DMS53 (cell line): ENCODE measurements at regions not wholly inside any gene's neighbourhood (a gene's known extent, or its start where the extent isn't known, plus 50 kb on each side); places are given as distances from the start of the nearest gene placed in this dataset.
"Not testable (repeated sequence)": the region's sequence is repeated elsewhere in the genome, so short reads cannot be mapped to it uniquely, and the experiment has no call there.

ENCODE experiments used
- DNase-seq: peaks from one replicate; lab custom pipeline; 2025; lab: John Stamatoyannopoulos, UW

DNA sequence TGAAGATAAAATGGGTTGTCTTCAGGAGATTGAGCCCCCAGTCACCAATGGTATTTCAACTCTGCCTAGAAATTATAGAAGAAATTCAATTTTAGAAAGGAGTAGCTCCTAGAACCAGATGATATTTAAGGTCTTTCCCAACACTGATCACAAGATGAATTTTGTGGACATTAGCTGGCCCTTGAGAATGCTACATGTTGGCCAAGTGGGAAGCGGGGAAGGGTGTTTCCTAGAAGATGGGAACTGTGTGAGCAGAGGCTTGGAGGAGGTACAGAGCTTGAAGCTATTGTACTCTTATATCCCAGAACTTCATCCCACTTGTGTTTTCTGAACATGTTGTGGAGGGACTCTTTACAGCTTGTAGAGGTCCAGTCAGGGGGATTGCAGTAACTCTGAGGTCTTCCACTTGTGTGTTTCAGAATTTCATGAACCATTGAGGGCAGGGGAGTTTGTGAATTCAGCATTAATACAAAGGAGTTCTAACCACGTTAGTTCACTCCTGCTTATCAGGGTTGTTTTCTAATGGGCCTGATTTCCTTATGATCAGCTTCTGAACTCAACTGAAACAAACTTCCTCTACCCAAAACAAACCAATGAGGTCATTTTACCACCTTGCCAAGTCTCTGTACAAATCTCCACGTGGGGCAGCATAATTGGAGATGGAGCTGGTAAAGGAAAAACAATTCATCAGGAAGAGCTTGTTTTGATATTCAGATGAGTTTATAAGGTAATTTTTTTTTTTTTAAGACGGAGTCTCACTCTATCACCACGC is 152.6 kb upstream of the TPM1 start:
- peak; percentile 35 for DNase-seq

DNA sequence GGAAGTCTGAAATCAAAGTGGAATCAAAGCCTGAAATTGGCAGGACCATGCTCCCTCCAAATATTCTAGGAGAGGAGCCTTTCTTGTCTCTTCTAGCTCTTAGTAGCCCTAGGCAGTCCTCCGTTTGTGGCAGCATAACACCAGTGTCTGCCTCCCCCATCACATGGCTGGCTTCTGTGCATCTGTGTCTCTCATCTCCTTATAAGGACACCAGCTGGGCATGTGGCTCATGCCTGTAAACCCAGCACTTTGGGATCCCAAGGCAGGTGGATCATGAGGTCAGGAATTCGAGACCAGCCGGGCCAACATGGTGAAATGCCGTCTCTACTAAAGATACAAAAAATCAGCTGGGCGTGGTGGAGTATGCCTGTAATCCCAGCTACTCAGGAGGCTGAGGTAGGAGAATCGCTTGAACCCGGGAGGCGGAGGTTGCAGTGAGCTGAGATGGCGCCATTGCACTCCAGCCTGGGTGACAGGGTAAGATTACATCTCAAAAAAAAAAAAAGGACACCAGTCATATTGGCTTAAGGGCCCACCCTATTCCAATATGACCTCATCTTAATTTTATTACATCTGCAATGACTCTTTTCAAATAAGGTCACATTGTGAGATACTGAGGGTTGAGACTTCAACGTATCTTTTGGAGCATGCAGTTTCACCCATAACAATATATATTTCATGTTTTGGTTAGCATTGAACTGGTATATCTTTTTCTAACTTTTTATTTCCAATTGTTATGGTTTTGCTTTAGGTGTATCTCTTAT is 148.0 kb upstream of the TPM1 start:
- DNase-seq = peak; percentile 27

DNA sequence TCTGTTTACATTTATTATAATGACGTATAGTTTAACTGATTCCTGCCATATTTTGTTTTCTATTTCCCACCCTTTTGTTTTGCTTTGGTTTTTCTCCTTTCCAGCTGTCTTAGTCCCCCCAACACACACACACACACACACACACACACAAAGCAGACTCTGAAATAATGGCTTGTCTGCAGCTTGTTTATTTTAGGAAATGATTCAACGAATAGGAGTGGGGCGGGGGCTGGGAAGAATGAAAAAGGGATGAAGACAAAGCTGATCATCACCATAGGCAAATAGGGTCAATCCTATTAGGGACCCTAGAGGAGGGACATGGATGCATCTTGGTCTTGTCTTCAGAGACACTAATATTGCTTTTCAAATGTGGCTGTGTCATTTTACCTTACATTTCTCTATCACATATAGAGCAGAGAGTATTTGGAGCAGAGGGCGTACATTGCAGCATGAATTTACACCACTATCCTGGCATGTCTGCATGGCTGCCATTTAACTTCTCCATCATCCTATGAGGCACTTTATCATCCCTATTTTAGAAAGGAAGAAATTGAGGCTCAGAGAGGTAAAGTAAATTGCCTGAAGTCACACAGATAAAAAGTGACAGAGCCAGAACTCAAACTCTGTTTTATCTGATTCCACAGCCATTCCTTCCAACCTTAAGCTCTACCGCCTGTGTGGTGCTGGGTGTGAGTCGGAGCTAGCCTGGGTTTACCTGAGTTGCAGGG is 147.2 kb upstream of the TPM1 start:
- peak; percentile 24 for DNase-seq

DNA sequence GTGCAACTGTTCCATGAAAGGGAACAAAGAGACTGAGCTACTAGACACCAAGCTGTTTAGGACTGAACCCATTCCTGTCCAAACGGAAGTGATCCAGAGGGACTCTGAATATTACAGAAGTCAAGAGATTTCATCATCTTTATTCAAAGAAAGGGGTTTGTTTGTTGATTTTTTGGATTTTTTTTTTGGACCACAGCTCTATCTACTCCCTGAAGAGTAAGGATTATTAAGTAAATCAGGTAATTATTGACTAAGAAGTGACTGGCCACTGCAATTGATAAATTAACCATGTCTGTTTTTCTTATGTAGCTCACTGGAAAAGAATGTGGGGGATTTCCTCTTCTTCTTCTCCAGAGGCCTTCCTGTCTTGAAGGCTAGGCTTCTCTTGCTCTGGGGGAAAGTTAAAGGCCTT is 146.6 kb upstream of the TPM1 start:
- peak; percentile 16 for DNase-seq

DNA sequence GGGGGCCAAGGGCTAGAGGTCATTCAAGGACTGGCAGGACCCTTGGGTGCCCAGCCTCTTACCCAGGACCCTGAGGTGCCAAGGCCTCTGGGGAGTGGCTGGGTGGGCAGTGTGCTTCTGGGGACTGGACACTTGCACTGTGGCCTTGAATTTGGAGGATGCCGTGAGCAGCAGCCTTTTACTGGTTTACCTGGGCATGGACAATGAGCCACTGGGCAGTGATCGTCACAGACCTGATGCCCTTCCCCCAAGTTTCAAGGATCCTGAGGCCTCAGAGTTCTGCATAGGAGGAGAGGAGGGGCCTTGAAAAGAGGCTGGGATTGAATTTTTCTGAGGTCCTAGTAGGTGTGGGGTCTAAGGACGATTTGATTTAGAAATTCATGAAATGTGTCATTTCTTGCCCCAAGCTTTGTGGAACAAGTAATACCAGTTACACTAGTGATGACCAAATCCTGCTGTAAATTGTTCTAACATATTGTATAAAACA is 146.1 kb upstream of the TPM1 start:
- peak; percentile 67 for DNase-seq

DNA sequence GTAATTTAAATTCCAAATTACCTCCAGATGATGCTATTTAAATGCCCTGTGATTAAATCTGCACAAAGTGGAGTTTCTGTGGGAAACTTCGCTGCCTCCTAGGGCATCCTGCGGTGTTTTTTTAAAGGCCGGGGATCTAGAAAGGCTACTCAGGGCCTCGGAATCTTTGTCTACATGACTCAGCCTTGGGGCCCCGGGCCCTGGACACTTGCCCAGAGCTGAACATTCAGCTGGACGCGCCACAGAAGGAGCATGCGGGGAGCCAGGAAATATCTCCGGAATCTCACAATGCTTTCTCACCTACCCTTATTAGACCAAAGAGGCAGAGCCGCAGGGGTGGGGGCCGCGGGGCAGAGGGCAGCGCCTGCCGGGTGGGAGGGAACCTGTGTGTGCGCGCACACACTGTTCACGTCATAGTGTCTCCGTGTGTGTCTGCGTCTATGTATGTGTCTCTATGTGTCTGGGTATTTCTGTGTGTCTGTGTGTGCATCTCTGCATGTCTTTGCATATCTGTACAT is 145.5 kb upstream of the TPM1 start:
- DNase-seq = peak; percentile 85

DNA sequence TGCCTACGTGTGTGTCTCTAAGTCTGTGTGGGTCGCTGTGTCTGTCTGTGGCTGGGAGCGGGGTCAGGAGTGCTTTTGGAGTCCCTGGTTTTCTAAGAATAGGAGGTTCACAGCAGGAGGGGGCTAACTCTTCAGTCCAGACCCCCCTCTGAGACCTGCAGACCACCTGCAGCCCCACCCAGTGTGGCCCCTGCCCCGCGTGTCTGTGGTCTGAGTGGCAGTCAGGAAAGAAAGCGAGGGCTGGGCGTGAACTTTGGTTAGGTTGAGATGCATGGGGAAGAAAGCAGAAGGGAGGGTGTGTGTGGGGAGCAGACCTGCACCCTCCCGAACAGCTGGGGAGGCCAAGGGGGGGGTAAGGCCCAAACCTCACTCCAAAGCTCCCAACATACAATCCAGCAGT is 144.9 kb upstream of the TPM1 start:
- DNase-seq = no peak

DNA sequence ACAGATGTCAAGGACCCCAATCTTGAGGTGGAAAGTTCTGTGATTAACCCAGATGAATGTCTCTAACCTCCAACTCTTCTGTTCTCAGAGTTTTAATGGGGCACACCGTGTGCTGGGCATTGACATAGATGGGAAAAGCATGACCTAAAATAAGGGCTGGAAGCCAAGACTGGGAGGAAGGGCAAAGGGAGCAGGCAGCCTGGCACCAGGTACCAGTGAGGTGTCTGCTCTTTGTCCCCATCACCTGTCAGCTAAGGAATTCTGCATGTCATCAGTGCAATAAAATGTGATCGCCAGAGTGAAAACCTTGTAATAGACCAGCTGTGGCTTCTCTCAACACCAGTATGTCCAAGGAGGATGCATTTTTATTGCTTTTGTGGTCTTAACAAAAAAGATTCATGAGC is 143.5 kb upstream of the TPM1 start:
- peak; percentile 55 for DNase-seq

DNA sequence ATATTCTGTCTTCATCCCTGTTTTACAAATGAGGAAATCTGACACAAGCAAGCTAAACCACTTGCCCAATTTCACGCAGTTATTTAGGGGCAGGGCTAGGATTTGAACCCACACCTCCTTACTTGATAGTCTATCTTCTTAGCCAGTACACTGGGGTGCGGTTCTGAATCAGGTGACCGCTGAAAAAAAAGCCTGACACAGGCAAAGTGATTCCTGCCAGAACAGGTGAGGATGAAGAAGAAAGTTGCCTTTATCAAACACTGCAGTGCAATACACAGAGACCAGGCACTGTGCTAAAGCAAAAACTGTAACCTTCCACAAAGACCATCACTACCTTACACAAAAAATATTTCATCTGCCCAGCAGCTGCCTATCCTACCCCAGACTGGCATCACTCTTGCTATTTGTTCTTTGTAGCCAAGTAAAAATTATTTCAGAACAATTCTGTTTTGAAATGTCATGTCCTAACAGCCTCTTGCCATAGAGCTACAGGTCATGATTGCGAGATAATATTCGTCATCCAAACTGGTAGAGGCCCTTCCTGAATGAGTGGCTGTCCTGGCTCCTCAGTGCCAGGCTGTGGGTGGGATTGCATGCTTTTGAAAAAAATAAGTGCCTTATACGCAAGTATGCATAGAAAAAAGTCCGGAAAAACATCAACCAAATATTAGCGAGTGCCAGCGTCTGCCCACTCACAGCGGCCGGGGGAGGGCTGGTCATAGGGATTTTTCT is 142.3 kb upstream of the TPM1 start:
- no peak for DNase-seq

DNA sequence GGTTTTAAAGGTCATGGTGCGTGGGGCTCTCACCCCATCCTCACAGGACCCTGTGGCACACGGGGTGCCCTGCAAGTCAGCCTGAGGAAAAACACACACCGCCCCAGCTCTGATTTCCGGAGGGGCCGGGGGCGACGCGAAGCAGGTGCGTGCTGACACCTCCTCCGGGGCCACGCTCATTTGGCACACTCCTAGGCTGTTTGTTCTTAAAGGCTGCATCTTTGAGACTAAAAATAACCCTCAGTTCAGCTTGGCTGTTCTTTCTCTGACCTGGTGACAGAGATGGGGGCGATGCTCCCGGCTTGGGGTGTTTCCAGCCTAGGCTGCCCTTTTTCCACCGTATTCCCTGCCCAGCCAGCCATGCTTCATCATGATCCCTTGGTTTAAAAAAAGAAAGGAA is 141.5 kb upstream of the TPM1 start:
- DNase-seq = no peak

DNA sequence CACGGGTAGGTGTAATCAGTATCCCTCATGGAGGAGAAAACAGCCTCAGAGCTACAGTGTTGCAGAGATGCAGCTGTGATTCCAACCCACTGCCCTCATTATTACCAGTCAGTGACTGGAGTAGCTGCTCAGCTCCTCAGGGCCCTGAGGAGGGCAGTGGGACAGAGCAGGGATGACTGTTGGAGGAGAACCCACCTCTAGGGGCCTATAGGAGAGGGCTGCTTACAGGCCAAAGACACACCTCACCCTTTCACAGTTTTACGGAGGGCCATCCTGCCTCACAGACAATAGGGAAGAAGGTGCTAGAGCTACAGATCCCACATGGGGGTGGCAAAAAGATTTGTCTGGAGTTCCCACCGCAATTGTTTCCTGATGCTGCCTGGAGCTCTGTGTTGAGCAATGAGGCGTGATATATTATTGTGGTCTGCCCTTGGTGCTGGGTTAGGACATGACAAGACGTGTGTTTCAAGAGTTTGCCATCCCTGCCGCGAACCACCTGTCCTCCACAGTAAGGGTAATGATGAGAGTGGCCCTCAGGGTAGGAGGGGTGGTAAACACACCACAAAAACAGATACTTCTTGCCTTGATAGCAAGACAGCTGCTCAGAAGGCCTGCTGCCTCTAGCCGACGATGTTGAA is 140.5 kb upstream of the TPM1 start:
- no peak for DNase-seq

DNA sequence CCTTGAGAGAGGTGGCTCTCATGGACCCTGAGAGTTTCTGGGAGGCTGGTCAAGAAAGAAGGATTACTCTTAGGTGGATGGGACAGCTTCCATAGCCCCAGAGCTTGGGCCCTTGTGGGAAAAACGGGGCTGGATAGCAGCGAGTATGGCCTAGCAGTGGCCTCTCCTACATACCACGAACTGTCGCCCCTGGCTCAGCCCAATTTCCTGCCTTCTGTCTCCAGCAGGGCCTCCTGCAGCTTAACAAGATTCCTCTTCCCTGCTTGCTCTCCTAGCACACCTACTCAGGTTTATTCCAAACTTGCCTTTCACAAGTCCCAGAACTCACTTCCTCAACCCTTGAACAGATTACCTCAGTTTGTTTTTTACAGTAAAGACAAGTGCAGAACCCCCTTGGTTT is 139.7 kb upstream of the TPM1 start:
- DNase-seq = no peak

DNA sequence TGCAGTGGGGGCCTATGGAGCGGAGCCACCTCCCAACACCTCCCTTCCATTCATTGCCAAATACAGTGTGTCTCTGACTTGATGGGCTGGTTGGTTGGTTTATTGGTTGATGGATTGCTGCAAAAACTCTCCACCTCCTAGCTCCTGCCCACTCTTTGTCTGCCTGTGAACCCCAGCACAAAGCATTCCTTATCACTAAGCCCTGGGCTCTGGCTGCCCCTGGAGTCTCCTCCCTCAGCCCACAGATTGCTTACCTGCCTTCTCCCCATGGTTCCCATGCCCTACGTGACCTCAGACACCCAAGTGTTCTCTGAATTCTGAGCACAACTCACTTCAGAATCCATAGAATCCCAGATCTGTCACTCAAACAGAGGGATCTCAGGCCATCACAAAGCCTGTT is 139.1 kb upstream of the TPM1 start:
- no peak for DNase-seq

DNA sequence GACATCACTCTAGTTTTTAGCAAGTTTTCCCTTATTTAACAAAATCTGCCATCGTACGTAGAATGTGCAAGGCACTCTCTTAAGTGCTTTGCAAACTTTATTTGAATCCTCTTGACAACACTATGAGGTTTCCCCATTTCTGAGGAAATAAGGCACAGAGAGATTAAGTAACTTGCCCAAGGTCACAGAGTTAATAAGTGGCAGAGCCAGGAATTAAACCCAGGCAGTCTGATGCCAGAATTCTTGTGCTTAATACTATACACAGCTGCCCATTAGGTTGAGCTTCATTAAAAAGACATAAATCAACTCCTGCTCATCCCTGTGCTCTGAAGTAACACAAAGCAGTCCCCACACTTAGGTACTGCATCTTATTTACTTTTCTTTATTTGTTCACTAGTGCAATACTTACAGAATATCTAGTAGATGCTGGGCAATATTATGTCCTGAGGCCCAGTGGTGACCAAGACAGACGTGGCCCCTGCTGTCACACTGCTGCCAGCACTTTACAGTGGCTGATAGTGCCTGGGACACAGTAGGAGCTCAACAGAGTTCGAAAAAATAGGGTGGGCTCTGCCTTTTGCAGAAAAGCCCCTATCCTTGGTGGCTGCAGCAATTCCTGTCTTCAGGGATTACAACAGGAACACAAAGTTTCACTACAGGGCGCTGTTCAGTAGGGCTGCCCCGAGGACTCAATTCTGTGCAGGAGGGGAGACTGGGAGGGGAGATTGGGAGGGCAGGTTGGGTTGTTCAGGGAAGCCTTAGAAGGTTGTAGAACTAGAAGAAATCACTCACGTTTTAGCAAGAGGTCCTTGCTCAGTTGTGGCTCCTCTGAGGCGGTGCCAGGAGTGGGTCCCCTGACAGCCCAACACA is 138.3 kb upstream of the TPM1 start:
- DNase-seq = no peak

DNA sequence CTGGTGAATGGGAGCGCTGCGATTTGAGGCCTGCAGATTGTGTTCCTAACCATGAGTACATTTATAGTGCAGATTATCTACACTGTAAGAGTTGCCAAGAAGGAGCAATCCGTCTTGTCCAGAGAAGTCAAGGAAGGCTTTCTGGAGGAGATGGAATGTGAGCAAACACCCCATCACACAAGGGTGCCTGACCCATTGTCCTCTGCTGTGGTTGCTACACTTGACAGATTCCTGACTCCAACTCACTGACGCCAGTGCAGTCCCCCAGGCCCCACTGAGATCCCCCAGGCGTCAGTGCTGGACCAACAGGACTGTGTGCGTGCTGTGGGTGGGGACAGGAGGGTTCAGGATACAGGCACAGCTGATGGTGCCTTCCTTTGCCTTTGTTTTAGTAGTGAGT is 135.9 kb upstream of the TPM1 start:
- no peak for DNase-seq

DNA sequence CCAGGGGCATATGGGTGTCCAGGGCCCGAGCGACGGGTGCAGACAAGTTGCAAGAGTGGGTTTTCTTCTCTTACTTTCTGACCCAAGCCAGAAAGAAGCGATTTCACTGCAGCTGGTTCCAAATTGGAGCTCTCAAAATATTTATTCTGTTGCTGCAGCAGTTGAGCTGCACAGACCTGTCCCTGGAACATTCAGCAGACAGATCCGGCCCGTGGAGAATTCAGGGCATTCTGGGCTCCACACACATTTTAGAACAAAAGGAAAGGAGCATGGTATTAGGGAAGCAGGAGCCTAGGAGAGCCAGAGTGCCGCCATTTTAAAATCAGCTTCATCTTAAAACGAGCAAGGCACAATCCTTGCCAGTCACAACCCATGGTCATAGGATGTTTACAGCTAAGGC is 135.3 kb upstream of the TPM1 start:
- DNase-seq = no peak

DNA sequence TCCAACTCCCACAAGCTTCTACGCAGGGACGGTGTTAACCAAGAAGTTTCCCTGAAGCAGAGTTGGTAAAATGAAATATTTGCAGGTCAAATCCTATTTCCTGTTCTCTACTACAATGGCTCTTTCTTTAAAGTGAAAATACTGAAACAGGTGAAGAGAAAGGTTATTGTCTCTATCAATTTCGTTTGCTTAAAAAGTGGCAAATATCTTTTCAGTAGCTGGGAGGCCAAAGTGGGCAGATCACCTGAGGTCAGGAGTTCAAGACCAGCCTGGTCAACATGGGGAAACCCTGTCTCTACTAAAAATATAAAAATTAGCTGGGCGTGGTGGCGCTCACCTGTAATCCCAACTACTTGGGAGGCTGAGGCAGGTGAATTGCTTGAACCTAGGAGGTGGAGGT is 134.2 kb upstream of the TPM1 start:
- not testable (repeated sequence) for DNase-seq

DNA sequence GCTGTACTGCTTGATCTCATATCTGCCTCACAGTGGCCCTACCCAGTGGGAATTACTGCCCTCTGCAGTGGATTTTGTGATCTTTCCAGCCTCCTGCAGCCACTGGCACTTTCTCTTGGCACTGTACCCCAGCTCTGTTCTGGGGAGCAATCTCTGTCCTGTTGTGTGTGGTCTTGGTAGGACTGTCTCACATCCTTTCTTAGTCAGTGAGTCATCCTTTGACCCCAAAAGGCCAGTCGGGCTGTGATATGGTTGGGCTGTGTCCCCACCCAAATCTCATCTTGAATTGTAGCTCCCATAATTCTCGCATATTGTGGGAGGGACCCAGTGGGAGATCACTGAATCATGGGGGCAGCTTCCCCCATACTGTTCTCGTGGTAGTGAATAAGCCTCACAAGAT is 133.3 kb upstream of the TPM1 start:
- DNase-seq = no peak

DNA sequence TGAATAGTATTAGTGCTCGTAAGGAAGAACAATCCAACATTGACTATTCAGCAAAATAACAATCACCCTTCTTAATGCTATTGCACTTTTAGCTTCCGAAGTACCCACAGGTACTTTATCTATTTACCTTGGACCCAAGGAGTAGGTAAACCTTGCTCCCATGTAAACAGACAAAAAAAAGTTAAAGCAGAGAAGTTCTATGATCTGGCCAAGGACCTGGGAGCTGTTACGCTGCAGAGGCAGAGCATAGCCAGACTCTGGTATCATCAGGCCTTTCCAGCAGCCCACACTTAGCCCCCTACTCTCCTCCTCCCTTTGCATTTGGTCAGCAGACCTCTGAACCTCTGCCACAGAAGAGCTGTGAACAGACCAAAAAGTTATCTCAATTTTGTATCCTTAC is 130.3 kb upstream of the TPM1 start:
- DNase-seq = no peak

DNA sequence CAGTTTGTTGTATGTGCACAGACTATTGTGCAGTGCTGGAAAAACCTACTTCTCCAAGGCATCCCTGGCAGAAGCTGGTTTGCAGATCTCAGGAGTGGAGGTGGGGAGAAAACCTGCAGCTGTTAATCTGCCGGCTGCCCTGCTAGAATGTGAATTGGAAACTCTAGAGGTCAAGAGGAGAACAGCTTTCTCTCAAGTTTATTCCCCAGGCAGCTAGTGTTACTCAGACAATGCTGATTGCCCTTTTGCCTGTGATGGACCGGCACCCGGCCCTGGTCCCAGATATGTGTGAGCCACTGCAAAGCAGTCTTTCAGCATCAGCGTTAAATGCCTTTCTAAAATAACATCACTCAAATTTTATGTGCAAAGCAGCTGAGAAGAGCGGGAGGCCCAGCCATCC is 129.7 kb upstream of the TPM1 start:
- DNase-seq = no peak
